Liver (tissue), 8 donors: ENCODE measurements at regions not wholly inside any gene's neighbourhood (a gene's known extent, or its start where the extent isn't known, plus 50 kb on each side); places are given as distances from the start of the nearest gene placed in this dataset.

Experiments used
- DNase-seq: peaks from one replicate; pipeline ENCODE4 v3.0.0-alpha.2; 2017; ENCODE audit warnings: low spot score
- H3K27ac ChIP-seq, 2 donors: one replicate each; pipeline ENCODE4 v1.7.0; 2013; ENCODE audit warnings: inconsistent platforms in 2 of 2, low read length in 2 of 2, control low read depth in 1 of 2, low read depth in 1 of 2, mild to moderate bottlenecking in 1 of 2
- H3K27me3 ChIP-seq, 4 donors: one replicate each; pipeline versions ENCODE4 v1.6.1 to v1.7.0; 2013; ENCODE audit warnings: low read length in 3 of 4, inconsistent platforms in 1 of 4, mild to moderate bottlenecking in 1 of 4, moderate library complexity in 1 of 4; ENCODE audit not compliant: control insufficient read depth in 4 of 4, insufficient read depth in 4 of 4
- H3K36me3 ChIP-seq, 4 donors: one replicate each; pipeline versions ENCODE4 v1.6.1 to v1.7.0; 2013; ENCODE audit warnings: low read length in 3 of 4, mild to moderate bottlenecking in 3 of 4, low read depth in 1 of 4, moderate library complexity in 1 of 4; ENCODE audit not compliant: control insufficient read depth in 4 of 4, insufficient read depth in 3 of 4
- H3K4me1 ChIP-seq, 4 donors: one replicate each; pipeline versions ENCODE4 v1.6.1 to v1.7.0; 2013; ENCODE audit warnings: low read length in 3 of 4, mild to moderate bottlenecking in 3 of 4, moderate library complexity in 1 of 4; ENCODE audit not compliant: control insufficient read depth in 4 of 4, insufficient read depth in 4 of 4
- H3K4me3 ChIP-seq, 3 donors: one replicate each; pipeline versions ENCODE4 v1.6.1 to v1.7.0; 2013; ENCODE audit warnings: low read length in 3 of 3, control low read depth in 1 of 3, low read depth in 1 of 3, mild to moderate bottlenecking in 1 of 3
- H3K9ac ChIP-seq, 2 donors: one replicate each; pipeline ENCODE4 v1.7.0; 2013; ENCODE audit warnings: low read length in 2 of 2, mild to moderate bottlenecking in 2 of 2, moderate library complexity in 2 of 2, control low read depth in 1 of 2, low read depth in 1 of 2
- H3K9me3 ChIP-seq, 4 donors: one replicate each; pipeline versions ENCODE4 v1.6.1 to v1.7.0; 2013; ENCODE audit warnings: low read length in 3 of 4; ENCODE audit not compliant: control insufficient read depth in 4 of 4
- EGR1 ChIP-seq, 2 donors: IDR thresholded peaks; 2 replicates each; pipeline ENCODE4 v1.6.1; 2016 to 2018; ENCODE audit warnings: antibody characterized with exemption in 2 of 2, low read depth in 2 of 2
- FOXA1 ChIP-seq: IDR thresholded peaks from 2 replicates; pipeline ENCODE4 v1.6.1; 2016; ENCODE audit warnings: antibody characterized with exemption
- FOXA2 ChIP-seq: IDR thresholded peaks from 2 replicates; pipeline ENCODE4 v1.6.1; 2016; ENCODE audit warnings: antibody characterized with exemption
- GABPA ChIP-seq, 2 donors: IDR thresholded peaks in 1 of 2; conservative IDR thresholded peaks in 1 of 2; 2 replicates each; pipeline ENCODE4 v1.6.1; 2016; ENCODE audit warnings: antibody characterized with exemption in 2 of 2, mild to moderate bottlenecking in 1 of 2, moderate library complexity in 1 of 2
- HNF4A ChIP-seq, 2 donors: conservative IDR thresholded peaks; 2 replicates each; pipeline ENCODE4 v1.6.1; 2016; ENCODE audit warnings: antibody characterized with exemption in 2 of 2, mild to moderate bottlenecking in 2 of 2
- HNF4G ChIP-seq: IDR thresholded peaks from 2 replicates; pipeline ENCODE4 v1.6.1; 2016; ENCODE audit warnings: antibody characterized with exemption
- JUND ChIP-seq, 2 donors: IDR thresholded peaks; 2 replicates each; pipeline ENCODE4 v1.6.1; 2016; ENCODE audit warnings: antibody characterized with exemption in 2 of 2
- NR2F2 ChIP-seq: IDR thresholded peaks from 2 replicates; pipeline ENCODE4 v1.6.1; 2016; ENCODE audit warnings: antibody characterized with exemption
- RAD21 ChIP-seq, 2 donors: IDR thresholded peaks; 2 replicates each; pipeline ENCODE4 v1.6.1; 2016; ENCODE audit warnings: antibody characterized with exemption in 2 of 2, mild to moderate bottlenecking in 2 of 2
- RXRA ChIP-seq, 2 donors: IDR thresholded peaks; 2 replicates each; pipeline ENCODE4 v1.6.1; 2017 to 2018; ENCODE audit warnings: antibody characterized with exemption in 2 of 2, mild to moderate bottlenecking in 1 of 2
- SP1 ChIP-seq: IDR thresholded peaks from 2 replicates; pipeline ENCODE4 v1.6.1; 2018; ENCODE audit warnings: antibody characterized with exemption, mild to moderate bottlenecking
- TAF1 ChIP-seq: conservative IDR thresholded peaks from 2 replicates; pipeline ENCODE4 v1.6.1; 2016; ENCODE audit warnings: antibody characterized with exemption, mild to moderate bottlenecking
- YY1 ChIP-seq: IDR thresholded peaks from 2 replicates; pipeline ENCODE4 v1.6.1; 2016; ENCODE audit warnings: antibody characterized with exemption, mild to moderate bottlenecking
- WGBS: extraction: QIAGEN DNeasy Blood & Tissue Kit; methylation state at CpG from one replicate; pipeline ENCODE4 v1.1.7; 2013; 5-methylcytosine and 5-hydroxymethylcytosine counted together
- TF ChIP-seq, protein P1 (sequence below): fragments of 150-350 bp; IDR thresholded peaks from 2 replicates; pipeline ENCODE4 v1.5.1; 2017; ENCODE audit warnings: improper control_type of control experiment, low read depth, low read length; ENCODE audit not compliant: missing input control
- TF ChIP-seq, protein P2 (sequence below): IDR thresholded peaks from 2 replicates; pipeline ENCODE4 v1.6.1; 2016; ENCODE audit warnings: antibody characterized with exemption, mild to moderate bottlenecking
- TF ChIP-seq, protein P3 (sequence below): IDR thresholded peaks from 2 replicates; pipeline ENCODE4 v1.6.1; 2016; ENCODE audit warnings: antibody characterized with exemption
- TF ChIP-seq, protein P4 (sequence below): IDR thresholded peaks from 2 replicates; pipeline ENCODE4 v1.6.1; 2016; ENCODE audit warnings: antibody characterized with exemption
- TF ChIP-seq, protein P5 (sequence below): IDR thresholded peaks from 2 replicates; pipeline ENCODE4 v1.6.1; 2016; ENCODE audit warnings: antibody characterized with exemption
- donor health status: healthy.
- donor health status: healthy.
- donor health status: healthy.
- donor health status: healthy.
- donor health status: healthy.

DNA sequence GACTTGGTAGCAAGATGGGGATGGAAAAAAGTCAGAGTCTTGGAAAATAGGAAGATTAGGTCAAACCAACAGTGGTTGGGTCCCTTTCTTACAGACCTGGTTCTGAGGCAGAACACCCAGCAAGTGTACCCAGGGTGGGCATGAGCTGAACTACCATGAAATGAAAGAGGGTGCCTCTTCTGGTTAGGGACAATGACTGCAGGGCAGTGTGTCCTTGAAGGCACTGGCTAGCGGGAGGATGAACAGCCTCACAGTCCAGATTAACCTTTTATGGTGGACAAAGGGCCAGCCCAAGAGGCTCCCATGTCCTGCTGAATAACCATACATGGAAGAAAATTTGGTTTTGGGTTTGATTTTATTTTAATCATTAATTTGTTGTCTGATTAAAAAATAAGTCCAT is 61.8 kb upstream of the CCDC85A start:
- H3K27ac ChIP-seq, result no peak overlapping the region
- peaks cover 0 to 12% (median 0%) of the 10 kb centered on the region in 4 donors for H3K27me3 ChIP-seq
- no peaks in the 10 kb centered on the region for H3K9me3 ChIP-seq
- DNase-seq, result no peak
- H3K36me3 ChIP-seq, result no peaks in the 10 kb centered on the region
- no peaks in the 10 kb centered on the region for H3K4me1 ChIP-seq
- WGBS, result 85% methylated on average over 1 of the region's 1 CpG
- no peak overlapping the region for H3K4me3 ChIP-seq
- no peak for TF ChIP-seq SP1
- no peak for TF ChIP-seq HNF4A (conservative IDR thresholded peaks at IDR 0.05)
- TF ChIP-seq, protein P1, sequence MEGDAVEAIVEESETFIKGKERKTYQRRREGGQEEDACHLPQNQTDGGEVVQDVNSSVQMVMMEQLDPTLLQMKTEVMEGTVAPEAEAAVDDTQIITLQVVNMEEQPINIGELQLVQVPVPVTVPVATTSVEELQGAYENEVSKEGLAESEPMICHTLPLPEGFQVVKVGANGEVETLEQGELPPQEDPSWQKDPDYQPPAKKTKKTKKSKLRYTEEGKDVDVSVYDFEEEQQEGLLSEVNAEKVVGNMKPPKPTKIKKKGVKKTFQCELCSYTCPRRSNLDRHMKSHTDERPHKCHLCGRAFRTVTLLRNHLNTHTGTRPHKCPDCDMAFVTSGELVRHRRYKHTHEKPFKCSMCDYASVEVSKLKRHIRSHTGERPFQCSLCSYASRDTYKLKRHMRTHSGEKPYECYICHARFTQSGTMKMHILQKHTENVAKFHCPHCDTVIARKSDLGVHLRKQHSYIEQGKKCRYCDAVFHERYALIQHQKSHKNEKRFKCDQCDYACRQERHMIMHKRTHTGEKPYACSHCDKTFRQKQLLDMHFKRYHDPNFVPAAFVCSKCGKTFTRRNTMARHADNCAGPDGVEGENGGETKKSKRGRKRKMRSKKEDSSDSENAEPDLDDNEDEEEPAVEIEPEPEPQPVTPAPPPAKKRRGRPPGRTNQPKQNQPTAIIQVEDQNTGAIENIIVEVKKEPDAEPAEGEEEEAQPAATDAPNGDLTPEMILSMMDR, result no peak
- TF ChIP-seq EGR1 (IDR thresholded peaks at IDR 0.05; ENCODE audit: low read depth in 2 of 2), result no peak
- TF ChIP-seq, protein P2, sequence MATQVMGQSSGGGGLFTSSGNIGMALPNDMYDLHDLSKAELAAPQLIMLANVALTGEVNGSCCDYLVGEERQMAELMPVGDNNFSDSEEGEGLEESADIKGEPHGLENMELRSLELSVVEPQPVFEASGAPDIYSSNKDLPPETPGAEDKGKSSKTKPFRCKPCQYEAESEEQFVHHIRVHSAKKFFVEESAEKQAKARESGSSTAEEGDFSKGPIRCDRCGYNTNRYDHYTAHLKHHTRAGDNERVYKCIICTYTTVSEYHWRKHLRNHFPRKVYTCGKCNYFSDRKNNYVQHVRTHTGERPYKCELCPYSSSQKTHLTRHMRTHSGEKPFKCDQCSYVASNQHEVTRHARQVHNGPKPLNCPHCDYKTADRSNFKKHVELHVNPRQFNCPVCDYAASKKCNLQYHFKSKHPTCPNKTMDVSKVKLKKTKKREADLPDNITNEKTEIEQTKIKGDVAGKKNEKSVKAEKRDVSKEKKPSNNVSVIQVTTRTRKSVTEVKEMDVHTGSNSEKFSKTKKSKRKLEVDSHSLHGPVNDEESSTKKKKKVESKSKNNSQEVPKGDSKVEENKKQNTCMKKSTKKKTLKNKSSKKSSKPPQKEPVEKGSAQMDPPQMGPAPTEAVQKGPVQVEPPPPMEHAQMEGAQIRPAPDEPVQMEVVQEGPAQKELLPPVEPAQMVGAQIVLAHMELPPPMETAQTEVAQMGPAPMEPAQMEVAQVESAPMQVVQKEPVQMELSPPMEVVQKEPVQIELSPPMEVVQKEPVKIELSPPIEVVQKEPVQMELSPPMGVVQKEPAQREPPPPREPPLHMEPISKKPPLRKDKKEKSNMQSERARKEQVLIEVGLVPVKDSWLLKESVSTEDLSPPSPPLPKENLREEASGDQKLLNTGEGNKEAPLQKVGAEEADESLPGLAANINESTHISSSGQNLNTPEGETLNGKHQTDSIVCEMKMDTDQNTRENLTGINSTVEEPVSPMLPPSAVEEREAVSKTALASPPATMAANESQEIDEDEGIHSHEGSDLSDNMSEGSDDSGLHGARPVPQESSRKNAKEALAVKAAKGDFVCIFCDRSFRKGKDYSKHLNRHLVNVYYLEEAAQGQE, result no peak
- TF ChIP-seq FOXA1, result no peak
- TF ChIP-seq HNF4G, result no peak
- no peak for TF ChIP-seq RAD21 (IDR thresholded peaks at IDR 0.05)
- no peak for TF ChIP-seq GABPA (IDR thresholded peaks at IDR 0.05 in 1 of 2, conservative IDR thresholded peaks at IDR 0.05 in 1 of 2)
- no peak for TF ChIP-seq JUND (IDR thresholded peaks at IDR 0.05)
- no peak for TF ChIP-seq NR2F2
- TF ChIP-seq, protein P3, sequence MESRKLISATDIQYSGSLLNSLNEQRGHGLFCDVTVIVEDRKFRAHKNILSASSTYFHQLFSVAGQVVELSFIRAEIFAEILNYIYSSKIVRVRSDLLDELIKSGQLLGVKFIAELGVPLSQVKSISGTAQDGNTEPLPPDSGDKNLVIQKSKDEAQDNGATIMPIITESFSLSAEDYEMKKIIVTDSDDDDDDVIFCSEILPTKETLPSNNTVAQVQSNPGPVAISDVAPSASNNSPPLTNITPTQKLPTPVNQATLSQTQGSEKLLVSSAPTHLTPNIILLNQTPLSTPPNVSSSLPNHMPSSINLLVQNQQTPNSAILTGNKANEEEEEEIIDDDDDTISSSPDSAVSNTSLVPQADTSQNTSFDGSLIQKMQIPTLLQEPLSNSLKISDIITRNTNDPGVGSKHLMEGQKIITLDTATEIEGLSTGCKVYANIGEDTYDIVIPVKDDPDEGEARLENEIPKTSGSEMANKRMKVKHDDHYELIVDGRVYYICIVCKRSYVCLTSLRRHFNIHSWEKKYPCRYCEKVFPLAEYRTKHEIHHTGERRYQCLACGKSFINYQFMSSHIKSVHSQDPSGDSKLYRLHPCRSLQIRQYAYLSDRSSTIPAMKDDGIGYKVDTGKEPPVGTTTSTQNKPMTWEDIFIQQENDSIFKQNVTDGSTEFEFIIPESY, result no peak
- TF ChIP-seq, protein P4, sequence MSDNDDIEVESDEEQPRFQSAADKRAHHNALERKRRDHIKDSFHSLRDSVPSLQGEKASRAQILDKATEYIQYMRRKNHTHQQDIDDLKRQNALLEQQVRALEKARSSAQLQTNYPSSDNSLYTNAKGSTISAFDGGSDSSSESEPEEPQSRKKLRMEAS, result no peak
- TF ChIP-seq TAF1, result no peak
- TF ChIP-seq FOXA2, result no peak
- TF ChIP-seq, protein P5, sequence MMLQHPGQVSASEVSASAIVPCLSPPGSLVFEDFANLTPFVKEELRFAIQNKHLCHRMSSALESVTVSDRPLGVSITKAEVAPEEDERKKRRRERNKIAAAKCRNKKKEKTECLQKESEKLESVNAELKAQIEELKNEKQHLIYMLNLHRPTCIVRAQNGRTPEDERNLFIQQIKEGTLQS, result no peak
- no peak for TF ChIP-seq RXRA (IDR thresholded peaks at IDR 0.05)
- no peak for TF ChIP-seq YY1
- H3K9ac ChIP-seq, result no peak overlapping the region
